Skin of body (tissue), 1 donor: ENCODE measurements at regions not wholly inside any gene's neighbourhood (a gene's known extent, or its start where the extent isn't known, plus 50 kb on each side); places are given as distances from the start of the nearest gene placed in this dataset.
"Not testable (repeated sequence)": the region's sequence is repeated elsewhere in the genome, so short reads cannot be mapped to it uniquely, and the experiment has no call there.

Experiments
- DNase-seq: peaks from one replicate; lab custom pipeline; 2025; lab: John Stamatoyannopoulos, UW

DNA sequence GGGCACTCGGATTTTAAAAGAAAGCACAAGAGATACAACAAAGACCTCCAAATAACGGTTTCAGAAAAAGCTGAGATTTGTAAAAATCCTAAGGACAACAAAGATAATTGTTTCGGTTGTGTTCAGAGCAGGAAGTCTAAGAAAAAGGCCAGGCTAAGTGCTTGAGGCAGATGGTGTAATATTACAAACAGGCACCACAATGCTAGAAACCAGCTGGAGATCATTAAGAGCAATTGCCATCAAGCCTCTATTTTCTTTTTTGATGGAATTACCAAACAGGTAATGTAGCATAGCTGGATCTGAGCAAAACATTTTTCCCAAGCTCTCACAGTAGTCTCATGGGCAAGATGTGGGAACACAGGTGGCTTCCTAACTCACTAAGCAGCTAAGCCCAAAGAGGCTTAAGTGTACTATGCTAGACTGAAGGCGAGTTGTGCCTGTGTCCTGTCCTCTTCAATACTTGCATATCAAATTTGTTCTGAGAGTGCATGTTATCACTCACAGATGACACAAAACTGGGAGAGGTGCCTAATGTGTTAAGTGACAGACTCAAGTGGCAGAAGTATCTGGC lies 161.6 kb downstream of the GLUL start:
- no peak for DNase-seq

DNA sequence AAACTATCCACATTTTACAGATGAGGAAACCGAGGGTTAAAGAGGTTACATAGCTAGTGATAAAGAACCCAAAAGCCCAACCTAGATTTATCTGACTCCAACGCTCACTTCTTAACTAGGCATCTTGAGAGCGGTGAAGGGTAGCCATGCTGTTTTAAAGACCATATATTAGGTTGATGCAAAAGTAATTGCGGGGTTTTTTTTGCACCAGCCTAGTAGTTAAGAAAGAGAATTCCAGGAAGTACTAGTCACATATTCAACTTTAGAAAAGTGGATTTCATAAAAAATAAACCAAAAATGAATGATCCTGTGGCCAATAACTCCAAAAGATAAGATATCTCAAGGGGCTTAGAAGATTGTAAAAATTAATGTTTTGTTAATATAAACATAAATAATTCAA lies 162.1 kb downstream of the GLUL start:
- DNase-seq: no peak

DNA sequence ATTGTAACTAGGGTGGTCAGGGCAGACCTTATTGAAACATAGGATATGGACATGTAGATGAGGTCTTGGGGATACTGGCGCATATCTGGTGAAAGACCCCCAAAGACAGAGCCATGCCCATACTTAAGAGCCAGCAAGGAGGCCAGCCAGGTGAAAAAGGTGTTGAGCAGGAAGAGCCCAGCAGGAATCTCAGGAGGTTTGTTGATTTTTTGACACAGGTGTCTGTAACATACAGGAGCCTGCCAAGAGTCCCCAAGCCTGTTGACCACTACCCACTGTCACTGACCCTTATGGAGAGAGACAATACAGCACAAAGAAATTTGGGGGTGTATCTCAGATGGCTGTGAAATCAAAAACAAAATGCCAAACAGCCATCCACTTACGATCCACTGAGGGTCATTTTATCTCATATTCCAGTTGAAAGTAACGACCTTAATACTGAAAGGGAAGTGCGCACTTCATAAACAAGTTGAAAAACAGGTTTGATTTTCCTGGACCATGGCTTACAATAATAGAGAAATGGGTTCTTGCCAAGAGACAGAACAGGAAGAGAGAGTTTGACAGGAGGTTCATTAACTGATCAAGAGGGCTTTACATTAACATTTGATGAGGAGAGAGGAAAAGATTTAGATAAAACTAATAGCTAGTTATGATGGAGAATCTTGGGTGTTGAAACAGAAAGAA lies 163.6 kb downstream of the GLUL start:
- no peak for DNase-seq

DNA sequence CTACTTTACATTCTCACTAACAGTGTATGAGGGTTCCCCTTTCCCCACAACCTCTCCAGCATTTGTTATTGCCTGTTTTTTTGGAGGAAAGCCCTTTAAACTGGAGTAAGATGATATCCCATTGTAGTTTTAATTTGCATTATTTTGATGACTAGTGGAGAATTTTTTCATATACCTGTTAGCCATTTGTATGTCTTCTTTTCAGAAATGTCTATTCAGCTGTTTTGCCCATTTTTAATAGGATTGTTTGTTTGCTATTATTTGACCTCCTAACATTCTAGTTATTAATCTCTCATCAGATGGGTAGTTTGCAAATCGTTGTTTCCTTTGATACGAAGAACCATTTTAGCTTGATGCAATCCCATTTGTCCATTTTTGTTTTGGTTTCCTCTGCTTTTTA lies 165.0 kb downstream of the GLUL start:
- DNase-seq: no peak

DNA sequence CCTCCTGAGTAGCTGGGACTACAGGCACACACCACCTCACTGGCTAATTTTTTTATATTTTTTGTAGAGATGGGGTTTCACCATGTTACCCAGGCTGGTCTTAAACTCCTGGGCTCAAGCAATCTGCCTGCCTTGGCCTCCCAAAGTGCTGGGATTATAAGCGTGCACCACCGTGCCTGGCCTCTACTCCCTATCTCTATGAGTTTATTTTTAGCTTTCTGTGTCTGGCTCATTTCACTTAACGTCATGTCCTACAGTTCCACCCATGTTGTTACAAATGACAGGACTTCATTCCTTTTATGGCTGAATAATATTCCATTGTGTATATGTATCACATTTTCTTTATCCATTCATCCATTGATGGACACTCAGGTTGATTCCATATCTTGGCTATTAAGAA lies 164.2 kb upstream of the ZNF648 start:
- not testable (repeated sequence) for DNase-seq

DNA sequence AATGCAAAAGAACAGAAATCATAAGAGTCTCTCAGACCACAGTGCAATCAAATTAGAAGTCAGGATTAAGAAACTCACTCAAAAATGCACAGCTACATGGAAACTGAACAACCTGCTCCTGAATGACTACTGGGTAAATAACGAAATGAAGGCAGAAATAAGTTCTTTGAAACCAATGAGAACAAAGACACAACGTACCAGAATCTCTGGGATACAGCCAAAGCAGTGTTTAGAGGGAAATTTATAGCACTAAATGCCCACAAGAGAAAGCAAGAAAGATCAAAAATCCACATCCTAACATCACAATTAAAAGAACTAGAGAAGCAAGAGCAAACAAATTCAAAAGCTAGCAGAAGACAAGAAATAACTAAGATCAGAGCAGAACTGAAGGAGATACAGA lies 160.5 kb upstream of the ZNF648 start:
- not testable (repeated sequence) for DNase-seq

DNA sequence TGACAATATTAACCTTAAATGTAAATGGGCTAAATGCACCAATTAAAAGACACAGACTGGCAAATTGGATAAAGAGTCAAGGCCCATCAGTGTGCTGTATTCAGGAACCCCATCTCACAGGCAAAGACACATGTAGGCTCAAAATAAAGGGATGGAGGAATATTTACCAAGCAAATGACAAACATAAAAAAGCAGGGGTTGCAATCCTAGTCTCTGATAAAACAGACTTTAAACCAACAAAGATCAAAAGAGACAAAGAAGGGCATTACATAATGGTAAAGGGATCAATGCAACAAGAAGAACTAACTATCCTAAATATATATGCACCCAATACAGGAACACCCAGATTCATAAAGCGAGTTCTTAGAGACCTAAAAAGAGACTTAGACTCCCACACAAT lies 159.9 kb upstream of the ZNF648 start:
- not testable (repeated sequence) for DNase-seq

DNA sequence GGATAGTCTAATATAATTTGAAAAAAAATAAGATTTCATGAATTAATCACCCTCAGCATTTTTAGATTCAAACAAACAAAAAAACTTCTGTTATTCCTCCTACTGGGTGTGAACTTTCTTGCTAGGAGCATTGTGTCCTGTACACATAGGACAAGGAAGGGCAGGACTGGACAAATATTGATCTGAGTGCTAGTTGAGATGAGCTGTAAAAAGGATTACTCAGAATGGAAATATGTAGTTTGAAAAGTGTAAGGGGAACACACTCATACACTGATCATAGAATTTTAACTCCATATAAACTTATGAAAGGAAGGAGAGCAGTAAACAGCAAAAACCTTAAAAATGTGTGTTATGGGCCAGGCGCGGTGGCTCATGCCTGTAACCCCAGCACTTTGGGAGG lies 156.5 kb upstream of the ZNF648 start:
- no peak for DNase-seq

DNA sequence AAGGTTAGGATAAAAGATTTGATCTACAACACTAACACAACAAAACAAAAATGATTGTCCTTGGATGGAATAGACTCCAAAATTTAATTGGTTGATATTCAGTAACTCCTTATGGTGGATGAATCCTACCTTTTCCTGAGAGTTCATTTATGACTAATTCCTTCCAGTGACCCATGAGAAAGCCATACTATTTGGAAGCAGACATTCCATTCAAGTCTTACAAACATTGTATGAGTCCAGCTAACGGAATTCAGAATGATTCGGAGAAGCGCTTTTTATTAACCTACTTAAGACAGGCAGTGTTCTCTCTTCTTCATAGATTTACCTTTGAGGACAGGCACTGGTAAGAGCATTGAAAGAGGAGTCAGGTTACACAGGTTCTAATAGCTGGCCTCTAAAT lies 155.6 kb upstream of the ZNF648 start:
- DNase-seq: no peak

DNA sequence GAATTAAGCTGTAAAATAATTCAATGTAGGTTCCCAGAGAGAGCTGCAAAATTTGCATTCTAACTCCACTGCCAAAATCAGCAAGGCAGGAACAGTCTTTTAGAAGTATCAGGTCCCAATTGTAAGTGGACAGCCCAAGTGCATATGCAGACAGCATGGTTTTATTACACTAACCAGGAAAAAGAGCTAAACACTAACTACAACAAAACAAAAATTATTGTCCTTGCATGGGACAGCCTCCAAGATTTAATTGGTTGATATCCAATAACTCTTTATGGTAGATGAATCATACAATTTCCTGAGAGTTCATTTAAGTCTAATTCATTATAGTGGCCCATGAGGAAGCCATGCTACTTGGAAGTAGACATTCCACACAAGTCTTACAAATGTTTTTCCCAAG lies 154.3 kb upstream of the ZNF648 start:
- DNase-seq: peak; percentile 63

DNA sequence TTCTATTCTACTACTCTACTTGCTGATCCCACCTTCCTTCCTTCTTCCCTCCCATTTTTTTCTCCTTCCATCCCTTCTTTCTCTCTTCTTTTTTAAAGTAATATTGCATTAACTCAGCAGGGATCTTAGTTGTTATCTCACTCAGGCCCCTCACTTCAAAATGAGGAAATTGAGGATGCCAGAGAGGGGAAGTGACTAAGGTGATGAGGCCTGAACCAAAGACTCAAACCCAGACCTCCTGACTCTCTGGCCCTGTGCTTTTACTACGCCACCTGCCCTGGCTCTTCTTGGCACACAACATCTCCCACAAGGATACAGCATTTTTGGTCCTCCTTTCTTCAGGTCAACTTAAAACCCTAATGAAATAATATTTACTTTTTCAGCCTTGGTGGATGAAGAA lies 151.7 kb upstream of the ZNF648 start:
- no peak for DNase-seq

DNA sequence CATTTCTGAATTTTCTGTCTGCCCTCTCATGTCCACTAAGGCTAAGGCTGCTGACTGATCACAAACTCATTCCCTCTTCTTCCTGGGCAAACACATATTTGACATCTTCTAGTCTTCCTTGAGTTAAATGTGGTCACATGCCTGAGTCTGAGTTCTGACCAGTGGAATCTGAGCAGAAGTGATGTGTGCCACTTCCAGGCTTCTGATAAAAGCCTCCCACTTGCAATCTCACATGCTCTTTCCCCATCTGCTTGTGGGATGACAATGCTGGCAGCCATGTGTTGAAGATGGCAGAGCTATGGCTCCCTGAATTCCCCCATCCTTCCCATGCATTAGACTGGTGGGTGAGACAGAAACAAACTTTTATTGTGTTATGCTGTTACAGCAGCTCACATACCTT lies 149.9 kb upstream of the ZNF648 start:
- DNase-seq: no peak

DNA sequence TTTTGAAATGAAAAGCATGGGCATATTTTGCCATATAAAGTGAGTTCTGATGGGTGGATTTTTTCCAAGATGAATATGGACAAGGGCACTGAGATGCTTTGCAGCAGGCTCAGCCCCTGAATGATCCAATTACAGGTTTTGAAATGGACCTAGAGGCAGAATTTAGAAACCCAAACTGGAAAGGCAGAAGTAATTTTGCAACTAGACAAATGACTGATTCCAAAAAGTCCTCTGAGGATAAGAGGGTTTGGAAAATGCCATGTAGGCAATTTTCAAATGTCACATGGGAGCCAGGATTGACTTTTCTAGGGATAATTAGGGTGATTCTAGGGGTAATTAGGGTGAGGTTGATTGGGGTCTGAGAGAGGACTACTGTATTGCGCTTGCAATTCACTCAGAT lies 148.9 kb upstream of the ZNF648 start:
- DNase-seq: no peak

DNA sequence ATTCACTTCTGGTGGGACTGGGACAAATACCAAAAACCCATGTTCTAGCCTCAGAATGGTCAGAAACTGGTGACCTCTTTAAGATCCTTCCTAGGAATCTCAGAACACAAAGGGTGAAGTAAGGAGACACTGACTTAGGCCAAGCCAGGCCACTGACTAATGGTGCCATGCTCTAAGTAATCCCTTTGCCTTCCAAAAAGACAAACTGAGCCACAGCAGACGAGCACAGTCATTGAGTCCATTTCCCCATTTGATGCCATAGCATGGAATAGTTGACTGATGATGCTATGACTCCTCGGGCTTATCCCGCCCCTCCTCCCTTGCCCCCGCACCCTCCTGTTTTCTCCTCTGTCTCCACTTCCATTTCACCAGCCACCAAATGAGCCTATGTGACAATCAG lies 145.8 kb upstream of the ZNF648 start:
- DNase-seq: no peak

DNA sequence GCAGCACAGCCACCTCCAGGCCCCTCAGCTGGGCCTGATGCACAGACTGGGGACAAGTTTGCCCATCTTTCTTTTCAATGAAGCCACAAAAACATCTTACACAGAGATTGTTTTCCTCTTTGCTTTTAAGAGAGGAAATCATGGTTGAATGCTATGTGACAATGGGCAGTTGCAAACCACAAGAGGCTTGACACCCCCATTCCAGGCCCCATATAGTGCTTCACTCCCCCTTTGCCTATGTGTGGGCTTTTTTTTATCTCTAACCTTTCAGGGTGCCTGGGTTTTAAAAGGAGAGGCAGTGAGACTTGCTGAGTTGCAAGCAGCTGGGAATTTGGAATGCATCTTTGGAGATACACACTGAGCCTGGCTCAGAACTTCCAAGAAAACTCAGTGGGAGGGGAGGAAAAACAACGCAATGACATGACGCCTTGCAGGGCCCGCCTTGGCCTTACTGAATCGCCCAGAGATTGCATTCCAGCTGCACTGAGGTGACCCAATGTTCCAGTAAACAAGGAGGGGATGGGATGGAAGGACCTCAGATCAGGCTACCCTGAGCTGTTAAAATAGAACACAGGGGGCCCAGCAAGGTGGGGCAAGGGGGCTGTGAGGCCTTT lies 145.2 kb upstream of the ZNF648 start:
- peak; percentile 29 for DNase-seq

DNA sequence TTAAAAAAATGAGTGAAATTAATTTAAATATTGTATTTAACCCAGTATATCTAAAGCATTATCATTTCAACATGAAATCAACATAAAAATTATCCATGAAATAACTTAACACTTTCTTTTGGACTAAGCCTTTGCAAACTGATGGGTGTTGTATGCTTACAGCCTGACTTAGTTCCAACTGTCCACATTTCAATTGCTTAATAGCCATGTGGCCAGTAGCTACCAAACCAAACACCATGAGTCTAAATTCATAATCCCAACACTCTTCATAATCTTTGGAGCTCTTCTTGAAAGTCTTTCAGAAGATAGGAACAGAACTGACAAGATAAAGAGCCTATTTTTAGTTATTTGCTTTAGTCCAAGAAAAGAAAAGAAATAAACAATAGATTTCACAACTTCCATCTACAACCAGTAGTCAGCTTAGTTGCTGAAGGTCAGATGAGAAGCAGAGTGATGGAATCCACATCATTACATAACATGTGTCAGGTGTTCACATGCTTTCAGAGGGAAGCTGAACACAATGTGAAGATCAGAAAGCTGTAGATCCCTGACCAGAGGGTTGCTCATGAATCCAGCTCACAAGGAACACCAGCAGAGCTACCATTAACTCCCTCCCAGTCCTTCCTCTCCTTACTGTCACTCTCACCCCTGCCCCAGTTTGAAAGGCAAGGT lies 144.0 kb upstream of the ZNF648 start:
- DNase-seq: no peak

DNA sequence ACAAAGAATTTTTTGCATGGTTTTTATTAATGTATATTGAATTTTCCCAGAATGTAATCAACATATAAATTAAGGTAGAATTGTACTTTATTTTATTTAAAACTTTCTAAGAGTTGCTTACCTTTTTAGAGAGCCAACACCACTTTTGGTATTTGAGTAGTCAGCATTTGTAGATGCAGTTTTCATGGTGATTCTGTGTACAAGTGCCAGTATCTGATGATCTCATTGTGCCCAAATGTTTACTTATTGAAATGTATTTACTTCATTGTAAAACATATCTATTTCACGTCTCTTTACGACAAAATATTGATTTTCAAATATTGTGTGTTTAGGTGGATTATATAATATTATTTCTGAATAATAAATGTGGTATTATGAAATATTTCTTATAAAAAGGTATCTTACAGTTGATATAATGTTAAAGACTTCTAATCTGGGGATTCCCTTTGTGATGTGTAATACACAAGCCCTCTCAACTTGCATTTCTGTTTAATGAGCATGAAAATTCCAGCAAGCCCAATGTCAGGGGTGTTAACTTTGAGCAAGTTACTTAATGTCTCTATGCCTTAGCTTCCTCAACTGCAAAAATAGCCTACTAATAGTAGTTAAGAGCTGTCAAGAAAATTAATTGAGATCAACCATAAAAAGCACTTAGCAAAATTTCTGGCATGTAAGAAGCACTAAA lies 141.8 kb upstream of the ZNF648 start:
- DNase-seq: no peak

DNA sequence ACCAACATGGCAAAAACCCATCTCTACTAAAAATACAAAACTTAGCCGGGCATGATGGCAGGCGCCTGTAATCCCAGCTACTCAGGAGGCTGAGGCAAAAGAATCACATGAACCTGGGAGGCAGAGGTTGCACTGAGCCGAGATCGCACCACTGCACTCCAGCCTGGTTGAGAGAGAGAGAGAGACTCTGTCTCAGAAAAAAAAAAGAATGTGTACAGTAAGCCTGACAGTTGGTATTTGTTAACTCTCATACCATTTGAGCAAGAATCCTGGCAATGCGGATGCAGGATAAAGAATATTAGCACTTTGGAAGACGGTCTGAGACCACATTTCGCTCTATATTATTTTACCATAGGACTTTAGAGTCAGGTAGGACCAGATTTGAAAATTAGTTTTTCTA lies 140.0 kb upstream of the ZNF648 start:
- DNase-seq: not testable (repeated sequence)

DNA sequence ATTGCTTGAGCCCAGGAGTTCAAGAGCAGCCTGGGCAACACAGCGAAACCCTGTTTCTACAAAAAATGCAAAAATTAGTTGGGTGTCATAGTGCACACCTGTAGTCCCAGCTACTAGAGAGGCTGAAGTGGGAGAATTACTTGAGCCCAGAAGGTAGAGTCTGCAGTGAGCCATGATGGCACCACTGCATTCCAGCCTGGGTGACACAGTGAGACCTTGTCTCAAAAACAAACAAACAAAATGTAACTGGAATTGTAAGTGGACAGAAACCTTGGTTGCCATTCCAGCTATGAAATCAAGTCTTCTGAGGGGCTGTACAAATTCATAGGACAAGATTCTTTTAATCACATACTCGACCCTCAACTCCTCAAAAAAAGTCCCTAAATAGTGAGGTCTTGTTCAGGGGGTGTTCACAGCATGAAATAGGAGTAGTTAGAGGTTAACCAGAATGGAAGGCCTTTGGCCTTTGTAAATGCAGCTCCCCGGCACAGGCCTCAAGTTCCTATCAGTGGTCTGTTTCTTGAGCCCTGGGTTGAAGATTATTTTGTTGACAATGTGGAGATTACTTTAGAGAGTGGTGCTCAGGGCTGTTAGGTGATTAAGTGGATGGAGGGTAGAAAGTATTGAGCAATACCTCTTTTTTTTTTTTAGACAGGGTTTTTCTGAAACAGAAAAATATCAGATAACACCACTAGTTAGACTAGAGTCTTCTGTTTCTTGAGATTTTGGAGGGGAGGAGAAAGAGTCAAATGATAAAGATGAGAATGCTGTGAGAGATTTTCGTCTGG lies 138.7 kb upstream of the ZNF648 start:
- no peak for DNase-seq

DNA sequence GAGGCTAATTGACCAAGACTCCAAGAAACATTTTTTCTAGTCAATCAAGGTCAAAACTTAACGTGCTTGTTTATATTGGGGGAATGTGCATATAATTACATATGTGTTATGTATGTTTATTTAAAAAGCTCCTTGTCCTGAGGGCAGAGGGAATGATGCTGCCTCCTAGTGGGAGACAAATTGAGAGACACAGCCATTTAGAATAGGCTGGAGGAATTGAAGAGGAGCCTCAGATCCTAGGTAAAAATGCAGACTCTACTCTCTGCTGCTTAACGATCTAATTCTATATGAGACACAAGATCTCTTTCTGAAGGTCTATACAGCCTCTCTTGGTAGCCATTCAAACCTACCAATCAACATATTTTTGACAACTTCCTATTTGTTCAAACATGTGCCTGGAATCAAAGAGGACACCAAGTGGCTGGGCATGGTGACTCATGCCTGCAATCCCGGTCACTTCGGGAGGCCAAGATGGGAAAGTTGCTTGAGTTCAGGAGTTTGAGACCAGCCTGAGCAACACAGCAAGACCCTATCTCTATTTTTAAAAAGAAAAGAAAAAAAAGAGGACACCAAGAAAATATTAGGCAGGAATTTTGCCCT lies 136.6 kb upstream of the ZNF648 start:
- DNase-seq: no peak
